Stimulated activated naive CD4-positive, alpha-beta T cell (primary cell): ENCODE measurements at regions not wholly inside any gene's neighbourhood (a gene's known extent, or its start where the extent isn't known, plus 50 kb on each side); places are given as distances from the start of the nearest gene placed in this dataset.
"Not testable (repeated sequence)": the region's sequence is repeated elsewhere in the genome, so short reads cannot be mapped to it uniquely, and the experiment has no call there.

Source experiments
- DNase-seq, 6 experiments: peaks; one replicate each; lab custom pipeline; 2025; lab: John Stamatoyannopoulos, UW

GRCh38 chr14:25322784-25323183 lies 272.8 kb upstream of the STXBP6 start:
- DNase-seq, result no peak

- not testable (repeated sequence) for DNase-seq
Measured at GRCh38 chr14:25316007-25316406, 266.1 kb upstream of the STXBP6 start.

- DNase-seq, result no peak
Measured at GRCh38 chr14:25308244-25308643, 258.3 kb upstream of the STXBP6 start.

- DNase-seq, result no peak
Measured at GRCh38 chr14:25303934-25304333, 254.0 kb upstream of the STXBP6 start.

- no peak for DNase-seq
Measured at GRCh38 chr14:25298238-25298637, 248.3 kb upstream of the STXBP6 start.

GRCh38 chr14:25290154-25290553 lies 240.2 kb upstream of the STXBP6 start:
- DNase-seq, result not testable (repeated sequence)

- no peak for DNase-seq
Measured at GRCh38 chr14:25274529-25274928, 224.6 kb upstream of the STXBP6 start.

- DNase-seq, result no peak
Measured at GRCh38 chr14:25267186-25267585, 217.2 kb upstream of the STXBP6 start.

- no peak for DNase-seq
Measured at GRCh38 chr14:25259470-25259869, 209.5 kb upstream of the STXBP6 start.

- no peak for DNase-seq
Measured at GRCh38 chr14:25252793-25253192, 202.8 kb upstream of the STXBP6 start.

GRCh38 chr14:25250516-25250915 lies 200.6 kb upstream of the STXBP6 start:
- no peak for DNase-seq

GRCh38 chr14:25247609-25248008 lies 197.7 kb upstream of the STXBP6 start:
- DNase-seq, result no peak

GRCh38 chr14:25246751-25247150 lies 196.8 kb upstream of the STXBP6 start:
- DNase-seq, result no peak

GRCh38 chr14:25239170-25239569 lies 189.2 kb upstream of the STXBP6 start:
- DNase-seq, result no peak

GRCh38 chr14:25237845-25238244 lies 187.9 kb upstream of the STXBP6 start:
- no peak for DNase-seq

- no peak for DNase-seq
Measured at GRCh38 chr14:25233613-25234012, 183.7 kb upstream of the STXBP6 start.

- DNase-seq, result no peak
Measured at GRCh38 chr14:25231004-25231403, 181.1 kb upstream of the STXBP6 start.

- DNase-seq, result no peak
Measured at GRCh38 chr14:25226214-25226613, 176.3 kb upstream of the STXBP6 start.

GRCh38 chr14:25222256-25222655 lies 172.3 kb upstream of the STXBP6 start:
- DNase-seq, result no peak

GRCh38 chr14:25220514-25220913 lies 170.6 kb upstream of the STXBP6 start:
- DNase-seq, result no peak

- DNase-seq, result no peak
Measured at GRCh38 chr14:25215607-25216006, 165.7 kb upstream of the STXBP6 start.

GRCh38 chr14:25197885-25198284 lies 147.9 kb upstream of the STXBP6 start:
- DNase-seq, result no peak

GRCh38 chr14:25180221-25180620 lies 130.3 kb upstream of the STXBP6 start:
- DNase-seq, result no peak

- no peak for DNase-seq
Measured at GRCh38 chr14:25178255-25178654, 128.3 kb upstream of the STXBP6 start.
